ENCODE measurements at regions not wholly inside any gene's neighbourhood (a gene's known extent, or its start where the extent isn't known, plus 50 kb on each side); places are given as distances from the start of the nearest gene placed in this dataset.

- H3K27me3 ChIP-seq (replicated peaks in 1 of 4; ENCODE audit: control extremely low read depth in 1 of 4, control insufficient read depth in 3 of 4, insufficient read depth in 4 of 4, low read length in 3 of 4) = no peaks in the 10 kb centered on the region
- no peak for TF ChIP-seq EZH2 (IDR thresholded peaks at IDR 0.05; ENCODE audit: borderline replicate concordance, insufficient read depth, low read depth, low read length, poor library complexity, severe bottlenecking)
- no peak for TF ChIP-seq CTCF (IDR thresholded peaks at IDR 0.05)
- peak overlapping the region; percentile 49 to 85 for H3K27ac ChIP-seq (ENCODE audit: low read length in 2 of 2)
- H3K4me1 ChIP-seq (ENCODE audit: control insufficient read depth in 2 of 2, insufficient read depth in 2 of 2, low read length in 2 of 2) = peaks cover 43 to 46% of the 10 kb centered on the region in 2 donors
- peak overlapping the region; percentile 72 for H2AFZ ChIP-seq (ENCODE audit: insufficient read depth, low read depth, low read length, poor library complexity, severe bottlenecking)
- no CpG with 5 or more reads among the region's 2 CpGs for WGBS (ENCODE audit: insufficient coverage)
- H3K9ac ChIP-seq (ENCODE audit: low read length) = peak overlapping the region; percentile 38
- ChIA-PET POLR2A (no interaction called here), CTCF (interaction anchor here (1.7 to 1.8 kb wide), 2 partner anchors 46 to 325 kb away, joined by 5 to 6 read pairs; no protein-coding TSS in a partner anchor)
- Mint-ChIP-seq H3K27ac (peak overlapping the region; percentile 93), H3K9me3 (ENCODE audit: insufficient read depth) (no peaks in the 10 kb centered on the region), H3K4me3 (peak overlapping the region; percentile 62), H3K4me1 (peaks cover 52% of the 10 kb centered on the region), H3K27me3 (no peaks in the 10 kb centered on the region)
- H3K4me3 ChIP-seq (ENCODE audit: control extremely low read depth in 1 of 5, extremely low read depth in 1 of 5, insufficient read depth in 1 of 5, low read depth in 2 of 5, low read length in 4 of 5) = peak overlapping the region in 3 of 5 experiments; percentile 15 to 42 (median 23)
- peak overlapping the region; percentile 69 for H3K4me2 ChIP-seq (replicated peaks; ENCODE audit: low read depth, low read length, poor library complexity, severe bottlenecking)
- no peaks in the 10 kb centered on the region for H3K9me3 ChIP-seq (ENCODE audit: control extremely low read depth in 1 of 3, control insufficient read depth in 2 of 3, insufficient read depth in 1 of 3, low read length in 2 of 3)
- ATAC-seq (ENCODE audit: low read depth) = peak; percentile 88
- no peaks in the 10 kb centered on the region for H3K79me2 ChIP-seq (ENCODE audit: control insufficient read depth, insufficient read depth, low read length)
- H3K36me3 ChIP-seq (replicated peaks in 1 of 2; ENCODE audit: control extremely low read depth in 1 of 2, control insufficient read depth in 1 of 2, extremely low read depth in 1 of 2, insufficient read depth in 2 of 2, low read length in 1 of 2) = no peaks in the 10 kb centered on the region
- no peaks in the 10 kb centered on the region for H4K20me1 ChIP-seq (ENCODE audit: control insufficient read depth, insufficient read depth, low read length, poor library complexity, severe bottlenecking)
- peak; percentile 55 for DNase-seq
- intact Hi-C loops (cut with micrococcal nuclease) = loop anchor here (10.0 kb wide), 1 partner anchor 460 kb away; the partner anchor contains the start of gene COX7C
These were observed 192.6 kb upstream of the RASA1 start for GRCh38 chr5:87074934-87075541.

DNA sequence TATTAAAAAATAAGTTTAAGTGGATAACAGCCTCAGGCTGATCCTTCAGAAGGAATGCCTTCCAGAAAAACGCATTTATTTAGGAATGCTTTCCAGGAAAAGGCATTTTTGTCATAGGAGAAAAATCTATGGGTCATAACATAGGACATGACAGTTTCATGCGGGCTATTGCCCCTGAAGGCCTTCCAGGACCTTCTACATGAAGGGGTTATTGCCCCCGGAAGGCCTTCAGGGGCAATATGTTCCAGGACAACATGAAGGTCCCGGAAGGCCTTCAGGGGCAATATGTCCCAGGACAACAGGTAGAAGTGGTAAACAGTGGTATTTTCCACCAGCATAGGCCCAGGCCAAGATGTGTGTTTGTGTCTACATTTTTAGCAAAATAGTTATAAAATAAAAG lies 191.3 kb upstream of the RASA1 start:
- no peaks in the 10 kb centered on the region for H3K27me3 ChIP-seq (replicated peaks in 1 of 4; ENCODE audit: control extremely low read depth in 1 of 4, control insufficient read depth in 3 of 4, insufficient read depth in 4 of 4, low read length in 3 of 4)
- no peak overlapping the region for H3K9ac ChIP-seq (ENCODE audit: low read length)
- 100% methylated on average over 4 of the region's 4 CpGs for WGBS (ENCODE audit: insufficient coverage)
- Mint-ChIP-seq H3K4me3 (no peak overlapping the region), H3K9me3 (ENCODE audit: insufficient read depth) (no peaks in the 10 kb centered on the region), H3K4me1 (peaks cover 60% of the 10 kb centered on the region), H3K27ac (no peak overlapping the region), H3K27me3 (no peaks in the 10 kb centered on the region)
- intact Hi-C loops (cut with micrococcal nuclease) = loop anchor here (10.0 kb wide), 1 partner anchor 462 kb away; the partner anchor contains the start of gene COX7C
- peak overlapping the region in 1 of 2 donors; percentile 85 for H3K27ac ChIP-seq (ENCODE audit: low read length in 2 of 2)
- H3K4me3 ChIP-seq (ENCODE audit: control extremely low read depth in 1 of 5, extremely low read depth in 1 of 5, insufficient read depth in 1 of 5, low read depth in 2 of 5, low read length in 4 of 5) = no peak overlapping the region
- H3K4me1 ChIP-seq (ENCODE audit: control insufficient read depth in 2 of 2, insufficient read depth in 2 of 2, low read length in 2 of 2) = peaks cover 44 to 57% of the 10 kb centered on the region in 2 donors
- no peaks in the 10 kb centered on the region for H4K20me1 ChIP-seq (ENCODE audit: control insufficient read depth, insufficient read depth, low read length, poor library complexity, severe bottlenecking)
- no peak for ATAC-seq (ENCODE audit: low read depth)
- TF ChIP-seq CTCF (IDR thresholded peaks at IDR 0.05) = no peak
- no peak for TF ChIP-seq EZH2 (IDR thresholded peaks at IDR 0.05; ENCODE audit: borderline replicate concordance, insufficient read depth, low read depth, low read length, poor library complexity, severe bottlenecking)
- H3K79me2 ChIP-seq (ENCODE audit: control insufficient read depth, insufficient read depth, low read length) = no peaks in the 10 kb centered on the region
- no peaks in the 10 kb centered on the region for H3K36me3 ChIP-seq (replicated peaks in 1 of 2; ENCODE audit: control extremely low read depth in 1 of 2, control insufficient read depth in 1 of 2, extremely low read depth in 1 of 2, insufficient read depth in 2 of 2, low read length in 1 of 2)
- H3K4me2 ChIP-seq (replicated peaks; ENCODE audit: low read depth, low read length, poor library complexity, severe bottlenecking) = no peak overlapping the region
- no peak for DNase-seq
- H2AFZ ChIP-seq (ENCODE audit: insufficient read depth, low read depth, low read length, poor library complexity, severe bottlenecking) = no peak overlapping the region
- ChIA-PET POLR2A (no interaction called here), CTCF (no interaction called here)
- H3K9me3 ChIP-seq (ENCODE audit: control extremely low read depth in 1 of 3, control insufficient read depth in 2 of 3, insufficient read depth in 1 of 3, low read length in 2 of 3) = no peaks in the 10 kb centered on the region

All from B cell (primary cell).